HG02884 (cell line): ENCODE measurements at regions not wholly inside any gene's neighbourhood (a gene's known extent, or its start where the extent isn't known, plus 50 kb on each side); places are given as distances from the start of the nearest gene placed in this dataset.
"Not testable (repeated sequence)": the region's sequence is repeated elsewhere in the genome, so short reads cannot be mapped to it uniquely, and the experiment has no call there.

Source experiments
- ATAC-seq: cut with Tn5 transposase; IDR thresholded peaks from one replicate; pipeline ENCODE4 v1.9.1; 2021; ENCODE audit warnings: mild to moderate bottlenecking, moderate library complexity; ENCODE audit not compliant: unreplicated experiment

DNA sequence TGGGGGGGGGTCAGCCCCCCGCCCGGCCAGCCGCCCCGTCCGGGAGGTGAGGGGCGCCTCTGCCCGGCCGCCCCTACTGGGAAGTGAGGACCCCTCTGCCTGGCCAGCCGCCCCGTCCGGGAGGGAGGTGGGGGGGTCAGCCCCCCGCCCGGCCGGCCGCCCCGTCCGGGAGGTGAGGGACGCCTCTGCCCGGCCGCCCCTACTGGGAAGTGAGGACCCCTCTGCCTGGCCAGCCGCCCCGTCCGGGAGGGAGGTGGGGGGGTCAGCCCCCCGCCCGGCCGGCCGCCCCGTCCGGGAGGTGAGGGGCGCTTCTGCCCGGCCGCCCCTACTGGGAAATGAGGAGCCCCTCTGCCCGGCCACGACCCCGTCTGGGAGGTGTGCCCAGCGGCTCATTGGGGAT is 210.7 kb upstream of the RPL34 start:
- ATAC-seq: not testable (repeated sequence)

DNA sequence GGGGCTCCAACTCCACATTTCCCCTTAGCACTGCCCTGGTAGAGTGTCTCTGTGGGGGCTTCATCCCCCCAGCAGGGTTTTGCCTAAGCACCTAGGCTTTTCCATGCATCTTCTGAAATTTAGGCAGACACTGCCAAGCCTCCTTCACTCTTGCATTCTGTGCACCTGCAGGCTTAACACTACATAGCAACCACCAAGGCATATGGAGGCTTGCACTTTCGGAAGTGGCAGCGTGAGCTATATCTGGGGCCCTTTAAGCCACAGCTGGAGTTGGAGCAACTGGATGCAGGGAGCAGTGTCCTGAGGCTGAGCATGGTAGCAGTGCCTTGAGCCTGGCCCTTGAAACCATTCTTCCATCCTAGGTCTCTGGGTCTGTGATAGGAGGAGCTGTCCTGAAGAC is 214.8 kb upstream of the RPL34 start:
- no peak for ATAC-seq

DNA sequence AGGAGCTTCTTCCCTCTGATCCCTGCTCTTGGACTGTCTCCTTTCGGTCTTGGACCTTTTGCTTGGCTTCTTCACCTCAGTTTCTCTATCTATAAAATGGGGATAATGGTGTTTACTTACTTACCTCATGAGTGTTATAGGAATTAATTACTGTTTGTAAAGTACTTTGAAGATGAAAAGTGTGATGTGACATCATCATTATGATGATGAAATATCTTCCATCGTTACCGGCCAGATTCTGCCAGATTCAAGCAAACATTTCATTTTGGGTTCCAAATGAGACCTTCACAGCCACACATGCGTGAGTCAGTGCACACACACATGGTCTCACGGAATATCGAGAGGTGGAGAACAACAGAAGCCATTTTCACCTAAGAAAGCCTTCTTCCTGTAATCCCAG is 220.1 kb upstream of the RPL34 start:
- ATAC-seq: no peak

DNA sequence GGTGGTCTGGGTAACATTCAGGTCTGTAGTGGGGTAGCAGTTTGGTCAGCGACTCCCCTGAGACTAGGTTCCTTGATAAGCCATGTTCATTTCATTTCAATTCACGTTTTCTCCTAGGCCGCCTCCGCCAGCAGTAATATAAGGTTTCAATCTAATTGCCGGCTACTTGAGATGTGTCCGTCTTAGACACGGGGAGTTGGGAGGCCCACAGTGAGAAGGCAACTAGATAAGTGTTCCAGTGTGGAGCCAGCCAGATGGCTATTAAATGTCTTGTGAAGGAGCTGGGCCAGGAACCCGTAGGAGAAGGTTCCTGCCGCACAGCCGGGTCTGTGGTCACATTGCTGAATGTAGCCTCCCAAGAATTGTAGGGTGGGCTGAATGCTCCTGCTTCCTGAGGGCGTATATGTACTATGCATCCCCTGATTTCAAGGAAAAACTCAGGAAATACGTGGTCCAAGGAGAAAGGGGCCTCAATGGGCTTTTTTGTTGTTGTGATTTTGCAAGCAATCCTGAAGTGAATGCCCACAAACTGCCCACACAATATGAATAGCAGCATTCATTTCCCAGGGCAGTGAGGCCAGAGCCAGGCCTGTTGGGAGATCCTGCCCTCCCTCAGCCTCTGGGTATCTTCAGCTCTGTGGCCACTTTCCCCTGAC is 220.6 kb upstream of the RPL34 start:
- ATAC-seq: no peak

DNA sequence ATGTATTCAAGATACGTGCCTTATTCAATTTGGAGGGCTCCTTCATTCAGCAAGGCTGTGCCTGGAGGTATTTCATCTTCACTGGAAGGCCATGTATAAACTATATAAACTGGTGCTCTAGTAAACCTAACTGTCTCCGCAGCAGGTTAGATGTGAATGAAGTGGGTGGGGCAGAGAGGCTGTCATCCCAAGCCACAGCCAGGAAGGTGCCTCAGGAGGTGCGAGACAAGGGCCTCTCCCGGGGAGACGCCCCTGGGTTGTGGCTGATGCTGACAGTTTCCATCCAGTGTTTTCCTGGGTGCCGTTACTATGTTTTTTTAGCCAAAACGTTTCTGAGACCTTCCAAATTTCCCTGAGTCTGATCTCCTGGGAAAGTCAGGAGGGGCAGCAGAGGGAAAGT is 221.5 kb upstream of the RPL34 start:
- no peak for ATAC-seq

DNA sequence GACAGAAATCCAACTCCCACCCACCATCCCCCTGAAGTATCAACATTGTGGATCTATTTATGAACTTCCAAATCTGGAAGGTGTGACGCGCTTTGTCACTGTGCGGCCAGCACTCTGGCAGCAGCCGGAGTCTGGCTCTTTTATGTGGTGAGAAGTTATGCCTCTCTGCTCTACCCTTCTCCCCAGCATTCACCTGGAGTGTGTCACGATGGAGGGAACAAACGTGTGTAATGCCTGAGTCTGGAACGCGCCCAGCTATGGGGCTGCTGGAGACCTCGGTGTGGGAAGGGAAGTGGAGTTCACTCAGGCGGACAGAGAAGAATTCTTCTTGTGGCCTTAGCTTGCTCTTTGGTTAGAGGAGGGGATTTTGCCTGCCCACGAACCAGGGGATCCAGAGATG is 222.1 kb upstream of the RPL34 start:
- ATAC-seq: no peak

DNA sequence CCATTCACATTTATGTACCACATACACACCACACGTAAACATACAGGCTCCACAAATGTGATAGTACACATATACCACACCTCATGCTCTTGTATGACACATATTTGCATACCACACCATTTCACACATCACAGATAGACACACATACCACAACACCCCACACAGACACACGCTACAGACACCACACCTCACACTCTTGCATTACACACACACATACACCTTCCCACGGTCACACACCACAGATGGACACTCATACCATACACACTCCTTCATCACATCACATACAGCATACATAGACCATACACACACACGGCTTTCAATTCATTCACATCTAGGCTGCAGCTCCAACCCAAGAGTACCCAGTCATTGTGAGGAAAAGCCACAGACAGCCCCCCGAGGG is 222.5 kb upstream of the RPL34 start:
- ATAC-seq: no peak

DNA sequence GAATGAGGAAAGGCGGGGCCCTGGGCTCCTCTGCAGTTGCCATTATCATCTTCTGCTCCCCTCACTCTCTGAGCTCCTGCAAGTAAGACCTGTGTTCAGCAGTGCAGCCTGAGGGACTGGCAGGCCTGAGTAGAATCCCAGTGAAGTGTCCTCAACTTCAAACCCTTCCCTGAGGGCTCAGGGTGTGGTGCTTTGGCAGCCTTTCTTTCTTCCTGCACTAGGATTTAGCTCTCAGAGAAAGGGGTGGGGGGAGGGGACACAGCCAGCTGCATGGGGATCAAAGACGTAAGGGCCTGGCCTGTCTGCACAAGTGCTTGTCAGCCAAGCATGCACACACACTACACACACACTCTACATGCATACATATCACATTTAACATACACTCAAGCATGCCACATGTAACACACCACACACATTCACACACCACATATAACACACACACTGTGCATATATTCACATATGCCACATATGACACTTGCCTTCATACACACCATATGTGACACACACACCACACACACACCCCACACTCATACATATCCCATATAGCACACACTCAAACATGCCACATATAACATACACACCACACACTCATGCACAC is 223.4 kb upstream of the RPL34 start:
- ATAC-seq: no peak

DNA sequence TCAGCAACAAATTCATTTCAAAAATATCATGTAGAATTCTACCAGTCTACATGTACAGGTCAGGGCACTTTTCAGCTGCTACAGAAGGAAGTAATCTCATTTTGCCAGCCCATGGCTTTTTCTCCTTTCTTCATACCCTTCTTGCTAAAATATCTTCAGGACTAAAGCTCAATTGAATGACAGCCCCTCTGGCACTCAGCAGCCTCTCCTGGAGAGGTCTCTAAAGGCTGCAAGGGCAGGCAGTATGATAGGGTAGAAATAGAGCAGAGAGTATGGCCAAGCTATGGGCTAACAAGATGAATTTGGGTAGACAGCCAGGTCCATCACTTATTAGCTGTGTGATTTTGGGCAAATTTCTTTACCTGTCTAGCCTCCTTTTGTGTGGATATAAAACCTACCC is 224.6 kb upstream of the RPL34 start:
- no peak for ATAC-seq

DNA sequence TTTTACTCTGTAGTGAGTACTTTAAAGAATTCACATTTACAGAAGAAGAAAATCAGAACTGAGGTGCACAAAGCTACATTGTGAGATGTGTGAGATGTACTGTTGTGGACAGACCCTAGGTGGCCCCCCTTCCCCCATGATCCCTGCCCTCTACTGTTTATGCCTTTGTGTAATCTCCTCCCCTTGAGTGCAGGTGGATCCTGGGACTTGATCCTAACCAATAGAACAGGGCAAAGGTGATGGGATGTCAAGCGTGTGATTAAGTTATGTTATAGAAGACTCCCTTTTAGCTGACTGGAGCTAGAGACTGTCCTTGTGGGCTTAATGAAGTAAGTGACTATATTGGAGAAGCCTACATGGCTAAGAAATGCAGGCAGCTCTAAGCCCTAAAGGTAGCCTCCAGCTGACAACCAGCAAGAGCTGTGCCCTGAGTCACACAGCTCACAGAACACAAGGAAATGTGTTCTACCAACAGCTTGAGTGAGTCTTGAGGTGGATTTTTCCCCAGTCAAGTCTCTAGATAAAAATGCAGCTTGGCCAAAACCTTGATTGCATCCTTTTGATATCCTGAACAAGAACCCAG is 225.2 kb upstream of the LEF1 start:
- ATAC-seq: no peak

DNA sequence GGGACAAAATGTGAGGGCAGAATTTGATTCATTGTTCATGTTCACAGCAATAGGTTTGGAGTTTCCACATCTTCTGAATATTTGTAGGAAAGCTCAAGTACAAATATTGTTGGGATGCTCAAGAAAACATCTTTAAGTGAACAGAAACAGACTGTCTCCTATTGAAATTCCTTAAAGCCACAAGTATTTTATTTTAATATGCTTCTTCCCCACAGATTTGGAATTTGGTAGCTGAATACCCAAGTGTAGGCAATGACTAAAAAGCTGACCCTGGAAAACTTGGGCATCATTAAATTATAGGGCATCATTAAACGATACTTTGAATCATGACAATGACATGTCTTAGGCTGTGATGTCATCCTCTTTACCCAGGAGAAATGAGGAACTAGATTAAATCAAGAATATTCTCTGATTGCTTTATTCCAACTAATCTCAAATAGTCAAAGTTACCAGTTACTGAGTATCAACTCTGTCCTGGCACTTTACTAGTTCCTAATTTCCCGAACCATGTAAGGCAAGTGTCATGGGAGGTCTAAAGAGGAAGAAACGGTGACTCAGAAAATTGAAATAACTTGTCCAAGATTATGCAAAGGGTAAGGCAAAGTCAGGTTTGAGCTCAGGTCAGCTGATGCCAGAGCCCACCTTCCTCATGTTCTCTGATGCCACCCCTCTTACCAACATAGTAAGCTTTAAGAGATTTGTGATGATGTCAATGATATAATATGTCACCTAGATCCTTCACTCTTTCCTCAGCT is 223.1 kb upstream of the LEF1 start:
- no peak for ATAC-seq

DNA sequence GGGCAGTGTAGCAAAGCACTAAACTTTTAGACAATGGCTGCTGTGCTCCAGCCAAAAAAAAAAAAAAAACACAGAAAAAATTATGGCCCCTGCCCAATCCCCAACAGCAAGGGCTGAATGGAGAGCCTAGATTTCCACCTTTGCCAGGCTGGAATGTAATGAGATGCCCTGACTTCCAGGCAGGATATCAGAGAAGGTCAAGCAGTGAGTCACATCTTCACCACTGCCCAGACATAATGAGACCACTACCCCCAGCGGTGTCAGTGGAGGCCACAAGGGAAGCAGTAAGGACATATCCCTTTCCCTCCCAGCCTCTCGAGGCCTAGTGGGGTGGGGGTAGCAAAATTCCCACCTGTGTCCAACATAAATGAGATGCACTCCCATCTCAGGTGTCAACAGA is 216.3 kb upstream of the LEF1 start:
- no peak for ATAC-seq

DNA sequence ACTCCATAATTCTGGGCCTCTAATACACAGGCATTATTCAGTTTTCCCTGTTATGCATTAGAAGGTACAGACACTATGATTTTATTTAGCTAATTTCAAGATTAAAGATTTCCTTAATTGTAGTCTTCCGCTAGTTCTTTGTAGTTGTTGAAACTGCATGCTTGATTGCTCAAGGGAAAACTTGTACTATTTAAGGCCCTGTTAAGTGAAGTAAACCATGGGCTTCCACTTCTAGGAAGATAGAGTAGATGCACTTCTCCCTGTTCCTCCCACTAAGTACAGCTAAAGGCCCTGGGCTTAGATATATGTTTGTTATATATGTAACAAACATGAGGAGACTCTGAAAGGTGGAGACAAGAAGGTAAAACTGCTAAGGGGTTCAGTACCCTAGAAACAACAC is 215.8 kb upstream of the LEF1 start:
- ATAC-seq: no peak

DNA sequence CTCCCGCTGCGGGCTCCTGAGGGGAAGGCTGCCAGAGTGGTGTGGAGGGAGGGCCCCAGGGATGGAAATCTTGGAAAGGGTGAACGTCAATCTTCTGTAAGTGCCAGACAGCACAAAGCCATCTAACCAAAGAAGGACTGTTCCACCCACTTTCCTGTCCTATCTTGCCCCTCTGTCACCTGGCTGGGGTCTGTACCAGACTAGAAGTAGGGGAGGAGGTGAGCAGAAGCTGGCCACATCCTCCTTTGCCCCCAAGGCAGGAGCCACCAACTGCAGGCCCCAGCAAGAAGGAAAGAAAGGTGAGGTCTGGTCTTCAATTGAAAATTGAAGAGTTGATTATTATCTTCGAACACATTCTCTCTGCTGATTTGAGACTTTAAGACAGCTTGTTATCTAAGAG is 214.4 kb upstream of the LEF1 start:
- ATAC-seq: no peak

DNA sequence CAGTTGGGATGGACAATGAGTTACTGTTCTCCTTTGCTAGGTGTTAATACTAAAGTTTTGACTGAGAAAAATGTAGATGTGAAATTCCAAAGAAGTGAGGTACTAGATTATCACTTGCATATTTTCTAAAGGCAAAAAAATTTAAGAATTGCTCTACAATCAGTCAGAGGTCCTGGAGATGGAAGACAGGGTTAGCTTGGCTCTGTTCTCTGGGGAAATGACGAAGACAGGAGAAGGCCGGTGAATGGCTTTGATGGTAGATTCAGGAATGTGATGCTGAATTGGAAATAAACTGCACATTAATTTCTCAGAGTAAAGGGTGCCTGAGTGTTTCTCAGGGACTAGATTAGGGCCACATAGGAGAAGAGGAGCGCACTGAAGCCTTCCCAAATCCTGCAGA is 214.0 kb upstream of the LEF1 start:
- no peak for ATAC-seq

DNA sequence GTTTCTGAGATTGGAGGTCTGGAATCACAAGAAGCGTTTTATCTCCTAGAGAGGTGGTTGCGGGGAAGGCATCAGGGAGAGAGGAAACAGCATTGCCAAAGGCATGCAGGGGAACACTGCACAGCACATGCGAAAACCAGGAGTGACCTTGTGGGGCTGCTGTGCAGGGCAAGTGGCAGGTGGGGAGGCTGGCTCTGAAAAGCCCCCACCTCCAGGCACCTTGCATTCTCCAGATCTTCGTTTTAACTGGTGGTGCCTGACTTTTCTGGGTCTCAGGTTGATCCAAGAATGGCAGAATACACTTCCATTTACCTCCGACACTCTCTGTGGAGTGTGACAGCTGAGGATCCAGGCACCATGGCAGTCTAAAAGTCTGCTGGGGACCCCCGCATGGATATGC is 209.4 kb upstream of the LEF1 start:
- no peak for ATAC-seq

DNA sequence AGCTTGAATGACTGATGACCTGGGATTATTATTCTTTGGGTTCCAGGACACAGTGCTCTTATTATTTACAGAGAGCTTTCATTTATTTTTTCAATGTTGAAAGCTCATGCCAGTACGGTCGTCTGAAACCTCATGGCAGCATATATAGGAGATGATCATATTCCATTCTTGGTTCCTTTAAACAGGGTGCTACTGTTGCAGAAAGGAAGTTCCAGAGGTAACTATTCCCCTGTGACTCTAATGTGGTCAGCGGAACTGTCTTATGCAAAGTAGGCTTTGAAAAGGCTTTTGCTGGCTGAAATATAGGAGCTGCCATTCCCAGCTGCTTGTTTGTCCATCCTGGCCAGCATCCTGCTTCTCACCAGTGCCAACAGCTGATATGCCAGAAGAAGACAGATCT is 208.3 kb upstream of the LEF1 start:
- ATAC-seq: no peak

DNA sequence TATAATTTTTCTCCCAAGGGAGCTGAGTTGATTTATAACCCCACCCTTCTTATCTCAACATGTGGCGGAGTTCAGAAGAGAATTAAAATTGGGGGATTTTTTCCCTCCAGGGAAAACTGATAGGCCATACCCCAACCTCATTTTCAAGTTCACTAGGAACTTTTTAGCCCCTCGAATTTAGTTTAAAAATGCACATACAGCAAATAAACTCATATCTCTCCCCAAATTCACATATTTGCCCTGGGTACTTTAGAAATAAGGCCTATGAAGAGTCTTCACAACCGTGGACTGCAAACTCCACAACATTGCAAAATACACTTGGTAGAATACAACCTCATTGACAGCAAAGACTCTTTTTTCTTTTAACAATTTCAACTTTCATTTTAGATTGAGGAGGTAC is 206.7 kb upstream of the LEF1 start:
- ATAC-seq: no peak

DNA sequence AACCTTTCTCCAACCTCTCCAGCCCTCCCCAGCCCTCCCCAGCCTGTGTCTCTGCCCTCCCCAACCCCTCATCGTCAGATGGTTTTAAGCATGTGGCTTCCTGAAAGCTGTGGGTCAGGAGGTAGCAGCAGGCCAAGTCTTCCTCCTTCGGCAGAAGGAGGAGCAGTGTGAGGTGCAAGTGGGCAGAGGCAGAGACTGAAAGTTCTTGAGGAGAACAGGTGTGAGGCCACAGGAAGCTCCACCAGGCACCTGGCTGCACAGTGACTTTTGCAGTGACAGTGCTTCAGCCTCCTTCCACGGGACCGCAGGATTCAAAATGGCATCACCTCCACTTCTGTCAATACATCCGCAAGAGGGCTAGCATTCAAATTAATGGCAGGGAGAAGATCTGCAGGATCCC is 203.9 kb upstream of the LEF1 start:
- ATAC-seq: no peak

DNA sequence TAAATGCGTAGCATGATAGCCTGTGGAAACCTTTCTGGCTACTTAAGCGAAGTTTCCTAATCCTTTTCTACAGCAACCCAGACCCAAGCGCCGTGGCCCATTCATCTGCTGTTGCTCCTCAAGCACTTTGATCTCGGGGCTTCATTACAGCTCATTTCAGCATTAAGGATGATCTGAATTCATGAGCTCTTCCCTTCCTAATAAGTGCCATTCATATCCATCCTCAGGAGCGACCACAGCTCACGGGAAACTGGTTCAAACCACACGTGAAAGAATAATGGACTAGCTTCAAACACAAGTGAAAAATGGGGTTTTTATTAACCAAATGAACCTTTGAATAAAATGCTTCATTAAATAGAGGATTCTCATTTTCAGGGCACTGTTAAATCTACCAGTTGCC is 202.6 kb upstream of the LEF1 start:
- no peak for ATAC-seq

DNA sequence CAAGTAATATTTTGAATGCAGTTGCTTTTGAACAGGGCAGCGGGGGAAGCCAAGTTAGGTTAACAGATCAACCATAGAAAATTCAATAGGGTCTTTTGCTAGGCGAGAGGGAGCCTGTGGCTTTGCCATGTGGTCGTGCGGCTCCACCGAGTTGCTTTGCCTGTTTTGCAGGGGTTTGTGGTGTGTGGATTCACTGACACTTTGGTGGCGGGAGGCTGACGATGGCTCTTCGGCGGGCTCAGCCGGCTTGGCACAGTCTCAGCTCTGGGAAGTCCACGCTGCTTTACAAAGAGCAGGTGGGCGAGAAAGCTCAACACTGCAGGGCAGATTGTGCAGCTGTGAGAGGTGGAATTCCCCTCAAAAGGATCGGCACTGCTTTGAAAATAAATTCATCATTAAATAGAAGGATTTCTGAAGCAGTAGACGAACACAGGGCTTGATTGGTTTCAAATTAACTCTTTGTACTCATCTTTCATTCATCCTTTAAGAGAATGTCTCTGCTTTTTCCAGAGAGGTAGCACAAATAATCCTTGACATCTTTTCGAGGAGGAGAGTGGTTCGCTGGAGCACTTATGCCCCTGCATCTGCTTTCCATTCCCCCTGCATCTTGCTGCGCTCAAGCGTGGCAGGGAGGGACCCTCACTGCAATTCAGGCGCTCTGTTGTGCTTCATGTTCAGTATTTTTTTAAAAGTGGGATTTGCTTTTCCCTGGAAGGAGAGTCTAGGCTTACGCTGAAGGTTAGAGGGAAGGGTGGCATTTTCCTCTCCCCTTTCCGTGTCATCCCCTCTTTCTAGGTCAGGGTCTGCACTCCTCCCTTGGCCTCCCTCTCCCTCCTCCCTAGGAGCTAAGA is 201.8 kb upstream of the LEF1 start:
- ATAC-seq: no peak
